ENCODE measurements at regions not wholly inside any gene's neighbourhood (a gene's known extent, or its start where the extent isn't known, plus 50 kb on each side); places are given as distances from the start of the nearest gene placed in this dataset.

GRCh38 chr13:89294115-89294867 is 1623.1 kb downstream of the SLITRK5 start:
- TF ChIP-seq POLR2AphosphoS5 (IDR thresholded peaks at IDR 0.05; ENCODE audit: low read depth, low read length) (no peak), RAD21 (IDR thresholded peaks at IDR 0.05; ENCODE audit: low read depth) (no peak)

Measured in HCT116 (cell line).